Activated naive CD8-positive, alpha-beta T cell treated with anti-CD3 and anti-CD28 coated beads, Interleukin-2, amount 10 ng/mL, durations not matched to agents 7 days and 5 days (primary cell): ENCODE measurements at regions not wholly inside any gene's neighbourhood (a gene's known extent, or its start where the extent isn't known, plus 50 kb on each side); places are given as distances from the start of the nearest gene placed in this dataset.
A peak's percentile ranks its signal among the peaks of the same experiment; 100 is the strongest.

ENCODE experiments used
- ATAC-seq: fragments of 150-1000 bp; cut with Tn5 transposase; one replicate; pipeline ENCODE4 v1.10.0; 2021; ENCODE audit warnings: low read depth, moderate library complexity
- POLR2A ChIA-PET: fragments of 350-600 bp; sonication (Branson Sonifier 250); formaldehyde crosslinking; loops from one replicate; lab custom pipeline; 2021; ENCODE audit warnings: antibody characterized with exemption; lab: Charles Lee
- DNase-seq: peaks from one replicate; pipeline ENCODE4 v3.0.0; 2021
- H3K27ac Mint-ChIP-seq: one replicate; pipeline ENCODE4 v1.8.0; 2022; ENCODE audit warnings: mild to moderate bottlenecking, mixed read lengths
- H3K27me3 Mint-ChIP-seq: one replicate; pipeline ENCODE4 v1.8.0; 2022; ENCODE audit warnings: mild to moderate bottlenecking, moderate library complexity, mixed read lengths
- H3K36me3 Mint-ChIP-seq: one replicate; pipeline ENCODE4 v1.8.0; 2021; ENCODE audit warnings: mild to moderate bottlenecking, mixed read lengths
- H3K4me1 Mint-ChIP-seq: one replicate; pipeline ENCODE4 v1.8.0; 2021; ENCODE audit warnings: mixed read lengths
- H3K4me3 Mint-ChIP-seq: one replicate; pipeline ENCODE4 v1.8.0; 2022; ENCODE audit warnings: mild to moderate bottlenecking, moderate library complexity, mixed read lengths
- H3K9me3 Mint-ChIP-seq: one replicate; pipeline ENCODE4 v1.8.0; 2021; ENCODE audit warnings: mixed read lengths

GRCh38 chr2:207241198-207241597, 75.5 kb upstream of the KLF7 start:
- Mint-ChIP-seq H3K4me1 (peaks cover 22% of the 10 kb centered on the region), H3K27me3 (no peaks in the 10 kb centered on the region), H3K4me3 (no peak overlapping the region), H3K9me3 (no peaks in the 10 kb centered on the region), H3K27ac (no peak overlapping the region), H3K36me3 (no peaks in the 10 kb centered on the region)
- POLR2A ChIA-PET: no interaction called here
- DNase-seq (no peak), ATAC-seq (peak; percentile 44)

- DNase-seq (no peak), ATAC-seq (no peak)
- Mint-ChIP-seq H3K9me3 (peaks cover 1% of the 10 kb centered on the region), H3K27me3 (no peaks in the 10 kb centered on the region), H3K4me1 (peaks cover 20% of the 10 kb centered on the region), H3K27ac (peak overlapping the region; percentile 43), H3K36me3 (no peaks in the 10 kb centered on the region), H3K4me3 (no peak overlapping the region)
- POLR2A ChIA-PET: no interaction called here
Measured at GRCh38 chr2:207243601-207244000, 77.9 kb upstream of the KLF7 start.

- Mint-ChIP-seq H3K36me3 (no peaks in the 10 kb centered on the region), H3K27ac (no peak overlapping the region), H3K9me3 (peaks cover 1% of the 10 kb centered on the region), H3K27me3 (no peaks in the 10 kb centered on the region), H3K4me3 (no peak overlapping the region), H3K4me1 (peaks cover 12% of the 10 kb centered on the region)
- DNase-seq (no peak), ATAC-seq (no peak)
- POLR2A ChIA-PET: no interaction called here
Measured at GRCh38 chr2:207244971-207245925, 79.5 kb upstream of the KLF7 start.

GRCh38 chr2:207248702-207249377, 83.1 kb upstream of the KLF7 start:
- H3K4me1 Mint-ChIP-seq: peaks cover 7% of the 10 kb centered on the region
- no peaks in the 10 kb centered on the region for H3K36me3 Mint-ChIP-seq
- no peak overlapping the region for H3K4me3 Mint-ChIP-seq
- H3K9me3 Mint-ChIP-seq: peaks cover 1% of the 10 kb centered on the region
- ATAC-seq (no peak), DNase-seq (no peak)
- H3K27ac Mint-ChIP-seq: no peak overlapping the region
- POLR2A ChIA-PET: interaction anchor here (0.6 kb wide), 1 partner anchor 282 kb away, joined by 3 read pairs; no protein-coding TSS in a partner anchor
- peaks cover 3% of the 10 kb centered on the region for H3K27me3 Mint-ChIP-seq

GRCh38 chr2:207251022-207251421, 85.3 kb upstream of the KLF7 start:
- Mint-ChIP-seq H3K4me3 (no peak overlapping the region), H3K27ac (no peak overlapping the region), H3K36me3 (no peaks in the 10 kb centered on the region), H3K27me3 (peaks cover 3% of the 10 kb centered on the region), H3K4me1 (peaks cover 2% of the 10 kb centered on the region), H3K9me3 (peaks cover 1% of the 10 kb centered on the region)
- no peak for ATAC-seq
- DNase-seq: no peak
- POLR2A ChIA-PET: no interaction called here

- no peak overlapping the region for H3K27ac Mint-ChIP-seq
- peaks cover 2% of the 10 kb centered on the region for H3K4me1 Mint-ChIP-seq
- H3K9me3 Mint-ChIP-seq: peaks cover 1% of the 10 kb centered on the region
- POLR2A ChIA-PET: no interaction called here
- peaks cover 5% of the 10 kb centered on the region for H3K27me3 Mint-ChIP-seq
- no peak overlapping the region for H3K4me3 Mint-ChIP-seq
- DNase-seq (no peak), ATAC-seq (no peak)
- no peaks in the 10 kb centered on the region for H3K36me3 Mint-ChIP-seq
Measured at GRCh38 chr2:207251573-207252192, 85.9 kb upstream of the KLF7 start.

- POLR2A ChIA-PET: no interaction called here
- Mint-ChIP-seq H3K27ac (no peak overlapping the region), H3K27me3 (peaks cover 5% of the 10 kb centered on the region), H3K4me1 (peaks cover 2% of the 10 kb centered on the region), H3K4me3 (no peak overlapping the region), H3K36me3 (no peaks in the 10 kb centered on the region), H3K9me3 (no peaks in the 10 kb centered on the region)
- ATAC-seq: no peak
- DNase-seq: no peak
Measured at GRCh38 chr2:207252416-207252815, 86.7 kb upstream of the KLF7 start.

- Mint-ChIP-seq H3K36me3 (no peaks in the 10 kb centered on the region), H3K4me1 (peaks cover 2% of the 10 kb centered on the region), H3K27me3 (peaks cover 5% of the 10 kb centered on the region), H3K27ac (no peak overlapping the region), H3K4me3 (no peak overlapping the region), H3K9me3 (no peaks in the 10 kb centered on the region)
- POLR2A ChIA-PET: no interaction called here
- ATAC-seq: no peak
- no peak for DNase-seq
Measured at GRCh38 chr2:207252979-207253645, 87.4 kb upstream of the KLF7 start.

- H3K4me1 Mint-ChIP-seq: peaks cover 2% of the 10 kb centered on the region
- ATAC-seq: no peak
Measured at GRCh38 chr2:207253666-207254345, 88.1 kb upstream of the KLF7 start.

GRCh38 chr2:207254591-207255464, 89.1 kb upstream of the KLF7 start:
- H3K27me3 Mint-ChIP-seq: peaks cover 5% of the 10 kb centered on the region
- H3K9me3 Mint-ChIP-seq: no peaks in the 10 kb centered on the region
- no peak for DNase-seq
- H3K27ac Mint-ChIP-seq: no peak overlapping the region
- no peak overlapping the region for H3K4me3 Mint-ChIP-seq
- no peak for ATAC-seq
- H3K4me1 Mint-ChIP-seq: peaks cover 2% of the 10 kb centered on the region
- POLR2A ChIA-PET: no interaction called here
- no peaks in the 10 kb centered on the region for H3K36me3 Mint-ChIP-seq

More at GRCh38 chr2:207253666-207254345, 88.1 kb upstream of the KLF7 start:
- H3K27ac Mint-ChIP-seq: no peak overlapping the region
- H3K9me3 Mint-ChIP-seq: no peaks in the 10 kb centered on the region
- POLR2A ChIA-PET: no interaction called here
- DNase-seq: no peak
- peaks cover 5% of the 10 kb centered on the region for H3K27me3 Mint-ChIP-seq
- no peak overlapping the region for H3K4me3 Mint-ChIP-seq
- no peaks in the 10 kb centered on the region for H3K36me3 Mint-ChIP-seq

GRCh38 chr2:207255565-207256470, 90.1 kb upstream of the KLF7 start:
- Mint-ChIP-seq H3K27me3 (peaks cover 9% of the 10 kb centered on the region), H3K27ac (peak overlapping the region; percentile 30), H3K4me1 (no peaks in the 10 kb centered on the region), H3K9me3 (no peaks in the 10 kb centered on the region), H3K4me3 (no peak overlapping the region), H3K36me3 (no peaks in the 10 kb centered on the region)
- POLR2A ChIA-PET: no interaction called here
- ATAC-seq: no peak
- no peak for DNase-seq
